ENCODE measurements at regions not wholly inside any gene's neighbourhood (a gene's known extent, or its start where the extent isn't known, plus 50 kb on each side); places are given as distances from the start of the nearest gene placed in this dataset.

DNA sequence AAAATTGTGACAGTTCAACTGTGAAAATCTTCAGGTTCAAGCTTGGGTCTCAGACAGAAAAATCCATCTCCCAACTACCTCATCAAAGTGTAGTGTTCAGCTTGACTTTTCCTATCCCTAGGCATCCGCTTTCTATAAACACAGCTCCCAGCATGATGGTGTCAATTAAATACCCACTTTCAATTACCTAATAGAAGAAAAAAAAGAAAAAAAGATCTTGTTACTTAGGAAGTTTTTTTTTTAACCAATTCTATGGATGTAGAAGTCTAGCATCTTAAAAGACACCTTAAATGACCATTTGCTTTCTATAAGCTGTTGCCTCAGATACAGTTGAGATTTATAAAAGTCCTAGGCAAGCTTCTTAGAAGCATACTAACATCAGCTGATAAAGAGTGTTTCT, 244.1 kb upstream of the MTNR1B start:
- no peak for DNase-seq

DNA sequence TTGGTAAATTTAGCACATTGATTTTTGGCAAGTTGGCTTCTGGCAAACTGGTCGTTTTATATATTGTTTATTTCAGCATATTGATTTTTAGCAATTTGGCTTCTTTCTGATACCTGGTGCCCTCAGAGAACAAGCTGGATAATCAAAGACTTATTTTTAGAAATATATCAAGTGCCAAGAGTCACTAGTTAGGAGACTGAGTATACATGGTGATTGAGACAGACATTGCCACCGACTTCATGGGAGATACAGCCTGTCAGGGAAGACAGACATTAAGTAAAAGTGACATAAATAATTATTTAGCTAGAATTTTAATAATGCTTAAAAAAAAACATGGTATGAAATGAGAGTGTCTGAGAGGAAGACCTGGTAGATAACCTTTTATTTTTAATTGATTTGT, 242.3 kb upstream of the MTNR1B start:
- DNase-seq = no peak

DNA sequence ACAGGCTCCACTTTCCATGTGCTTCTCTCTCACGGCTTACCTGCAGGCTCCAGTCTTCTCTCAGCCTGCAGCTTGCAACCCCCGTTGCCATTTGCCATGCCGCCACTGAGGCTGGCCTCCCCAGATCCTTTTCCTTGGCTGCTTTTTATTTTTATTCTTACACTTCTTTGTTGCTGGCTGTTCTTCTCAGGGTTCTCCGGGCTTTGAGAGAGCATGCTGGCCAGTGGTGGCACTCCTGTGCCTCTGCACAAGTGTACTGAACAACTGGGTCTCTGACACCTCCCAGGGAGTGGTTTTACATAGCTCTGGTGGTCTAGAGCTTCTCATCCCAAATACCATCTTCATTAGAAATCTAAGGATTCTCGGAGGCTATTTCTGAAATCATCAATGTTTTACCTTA, 241.7 kb upstream of the MTNR1B start:
- DNase-seq = no peak

DNA sequence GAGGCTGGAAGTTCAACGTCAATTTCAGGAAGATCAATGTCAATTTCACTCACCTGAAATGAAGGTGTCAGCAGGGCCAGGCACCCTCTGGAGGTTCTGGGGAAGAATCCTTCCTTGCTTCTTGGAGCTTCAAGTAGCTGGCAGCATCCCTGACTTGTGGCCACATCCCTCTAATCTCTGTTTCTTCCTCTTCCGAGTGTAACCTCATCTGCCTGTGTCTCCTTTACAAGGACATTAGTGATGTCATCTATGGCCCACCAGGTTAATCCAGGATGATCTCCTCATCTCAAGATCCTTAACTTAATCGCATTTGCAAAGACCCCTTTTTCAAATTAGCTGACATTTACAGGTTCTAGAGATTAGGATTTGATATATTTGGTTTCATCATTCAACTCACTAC, 240.8 kb upstream of the MTNR1B start:
- DNase-seq = no peak

DNA sequence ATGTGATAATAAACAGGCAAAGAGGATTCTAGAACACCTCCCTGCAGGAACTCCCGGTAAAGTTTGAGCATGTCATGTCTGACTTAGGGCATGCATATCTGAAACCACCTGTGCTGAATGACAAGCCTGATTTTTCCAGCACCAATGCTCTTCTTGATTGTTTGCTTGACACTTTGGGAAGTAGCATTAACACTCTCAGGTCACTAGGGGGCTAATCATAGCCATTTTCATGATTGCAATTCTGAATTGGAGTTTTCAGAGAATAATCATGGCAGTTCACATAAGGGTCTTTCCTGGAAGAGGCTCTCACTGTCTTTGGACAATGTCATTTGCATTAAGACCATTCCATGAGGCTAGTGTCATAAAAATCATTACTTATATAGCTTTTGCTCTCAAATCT, 234.4 kb upstream of the MTNR1B start:
- DNase-seq = no peak

DNA sequence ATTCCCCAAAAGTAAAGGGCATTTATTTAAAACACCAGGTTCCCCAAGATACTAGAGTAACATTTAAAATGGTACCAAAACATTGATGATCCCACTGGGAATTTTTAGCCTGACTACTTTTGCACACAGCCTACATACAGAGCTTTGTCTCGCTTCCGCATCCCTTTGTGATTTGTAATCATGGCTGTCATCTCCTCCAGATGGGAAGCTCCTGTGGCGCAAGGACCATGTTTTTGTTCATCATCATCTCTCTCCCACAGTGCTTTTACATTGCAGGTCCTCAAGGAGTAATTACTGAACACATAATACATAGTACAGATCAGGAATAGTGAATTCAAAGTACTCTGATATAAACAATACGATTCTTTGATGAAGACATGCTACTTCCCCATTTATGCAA, 231.2 kb upstream of the MTNR1B start:
- no peak for DNase-seq

DNA sequence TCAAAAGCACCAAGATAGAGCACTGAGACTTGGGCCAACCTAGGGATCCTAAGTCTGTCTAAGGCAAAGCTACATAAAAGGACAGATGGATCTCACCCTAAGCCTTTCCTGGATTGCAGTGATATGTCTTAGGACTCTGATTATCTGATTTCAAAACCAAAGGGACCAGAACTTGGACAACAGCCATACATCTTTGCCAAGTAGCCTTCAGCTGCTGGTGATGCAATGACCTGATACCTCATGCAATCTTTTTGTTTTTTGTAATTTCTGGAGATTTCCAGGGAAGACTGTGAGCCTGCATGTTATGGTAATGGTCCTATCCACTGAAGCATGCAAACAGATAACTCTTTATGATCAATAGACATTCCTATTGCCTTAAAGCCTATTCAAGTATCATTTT, 230.4 kb upstream of the MTNR1B start:
- no peak for DNase-seq

DNA sequence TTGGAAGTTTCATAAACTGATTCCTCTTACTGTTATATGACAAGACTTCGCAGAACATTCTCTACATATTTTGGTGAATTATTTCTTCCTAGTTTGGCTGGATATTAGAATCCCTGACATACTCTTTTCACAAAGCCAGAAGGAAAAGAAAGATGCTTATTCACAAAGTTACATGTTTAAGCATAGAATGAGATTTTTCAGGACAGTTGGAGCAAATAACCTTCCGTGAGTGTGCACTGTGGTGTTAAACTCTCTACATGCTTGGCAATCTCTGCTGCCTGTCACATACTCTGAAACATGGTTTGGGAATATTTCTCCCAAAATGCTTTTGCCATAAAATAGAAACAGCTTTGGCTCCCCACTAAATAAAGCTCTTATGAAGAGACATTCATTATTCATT, 230.0 kb upstream of the MTNR1B start:
- DNase-seq = no peak

DNA sequence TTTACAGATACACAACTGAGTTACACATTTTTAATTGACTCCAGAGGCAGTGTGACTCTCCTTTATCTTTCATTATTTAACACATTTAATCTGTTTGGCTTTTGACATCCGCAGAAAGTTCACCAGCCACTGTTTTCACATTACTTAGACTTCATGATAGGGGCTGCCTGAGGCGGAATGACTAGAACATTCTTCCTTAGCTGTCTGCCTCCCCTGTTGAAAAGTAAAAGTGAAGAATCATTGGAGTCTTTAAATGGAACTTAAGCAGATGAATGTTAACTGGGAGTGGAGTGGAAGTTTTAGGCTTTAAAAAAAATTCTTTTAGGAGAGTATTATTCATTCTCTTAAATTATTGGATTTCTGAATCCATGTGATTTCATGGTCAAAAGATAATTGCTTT, 229.2 kb upstream of the MTNR1B start:
- no peak for DNase-seq

DNA sequence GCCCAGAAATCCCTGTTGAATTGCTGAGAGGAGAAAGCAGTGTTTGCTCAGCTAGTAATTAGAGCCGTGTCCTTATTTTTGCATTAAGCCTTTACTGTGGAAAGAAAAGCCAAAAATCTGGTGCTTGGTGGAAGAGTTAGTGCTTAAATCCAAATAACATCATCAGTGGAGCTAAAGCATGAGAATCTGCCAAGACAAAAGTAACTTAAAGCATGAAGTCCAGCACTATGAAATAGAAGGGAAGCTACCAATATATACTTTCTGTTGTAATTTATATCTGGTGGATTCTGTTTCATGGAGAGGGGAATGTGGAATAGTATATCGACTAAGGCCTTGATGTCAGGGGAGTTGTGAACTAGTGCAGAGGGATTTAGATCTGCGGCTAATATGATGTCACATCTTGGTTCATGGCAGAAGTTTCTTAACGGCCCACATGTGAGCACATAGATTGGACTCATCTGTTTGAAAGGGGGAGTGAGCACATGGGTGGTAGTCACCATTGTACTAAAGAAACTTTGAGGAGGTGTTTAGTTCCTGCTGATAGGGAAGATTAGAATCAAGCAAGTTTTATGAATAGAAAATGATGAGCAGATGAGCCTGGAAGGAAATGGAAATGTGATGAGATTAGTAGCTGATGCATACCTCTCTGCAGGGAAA, 224.4 kb upstream of the MTNR1B start:
- no peak for DNase-seq

DNA sequence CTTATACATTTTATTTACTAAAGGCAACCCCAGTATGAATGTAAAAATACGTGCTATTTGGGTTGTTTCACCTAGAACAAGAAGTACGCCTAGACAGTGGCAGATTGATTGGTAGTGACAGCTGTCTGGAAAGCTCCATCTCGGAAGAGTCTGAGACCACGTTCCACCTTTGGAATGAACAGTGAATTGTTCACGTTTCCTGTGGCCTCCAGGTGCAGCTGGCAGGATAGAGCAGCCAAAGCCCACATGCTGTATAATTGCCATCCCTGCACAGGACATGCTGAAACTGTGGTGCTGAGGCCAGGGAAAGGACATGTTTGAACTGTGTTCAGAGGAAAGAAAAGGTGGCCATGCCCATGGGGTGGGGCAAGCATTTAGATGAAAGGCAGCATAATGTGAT, 218.7 kb upstream of the MTNR1B start:
- no peak for DNase-seq

DNA sequence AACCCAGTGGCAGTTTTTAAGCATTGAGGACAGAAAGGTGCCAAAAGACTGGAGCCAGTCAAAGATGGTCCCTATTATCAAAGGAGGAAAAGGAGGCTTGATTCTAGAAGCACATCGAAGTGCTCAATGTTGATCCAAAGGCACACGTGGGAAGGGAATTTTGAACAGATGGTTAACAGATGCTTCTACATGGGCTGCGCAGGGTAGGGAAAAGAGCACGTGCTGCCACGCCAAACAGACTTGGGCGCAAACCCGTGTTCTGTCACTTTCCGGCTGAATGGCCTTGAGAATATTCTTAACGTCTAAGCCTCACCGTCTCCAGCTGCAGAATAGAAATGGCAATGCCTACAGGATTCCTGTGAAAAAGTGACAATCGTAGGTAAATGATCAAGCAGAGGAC, 217.9 kb upstream of the MTNR1B start:
- no peak for DNase-seq

DNA sequence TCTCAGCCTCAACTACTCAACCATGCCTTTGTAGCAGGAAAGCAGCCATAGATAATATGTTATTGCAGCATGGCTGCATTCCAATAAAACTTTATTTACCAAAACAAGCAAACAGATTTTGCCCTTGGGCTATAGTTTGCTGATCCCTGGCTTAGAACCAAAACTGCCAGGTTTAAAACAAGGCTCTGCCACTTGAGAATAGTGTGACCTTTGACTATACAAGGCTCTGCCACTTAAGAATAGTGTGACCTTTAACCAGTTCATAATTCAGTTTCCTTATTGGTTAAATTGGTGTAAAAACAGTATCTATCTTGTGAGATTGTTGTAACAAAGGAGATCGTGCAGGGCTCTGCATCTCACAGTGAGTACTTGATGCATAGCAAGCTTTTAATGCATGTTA, 217.3 kb upstream of the MTNR1B start:
- DNase-seq = no peak

DNA sequence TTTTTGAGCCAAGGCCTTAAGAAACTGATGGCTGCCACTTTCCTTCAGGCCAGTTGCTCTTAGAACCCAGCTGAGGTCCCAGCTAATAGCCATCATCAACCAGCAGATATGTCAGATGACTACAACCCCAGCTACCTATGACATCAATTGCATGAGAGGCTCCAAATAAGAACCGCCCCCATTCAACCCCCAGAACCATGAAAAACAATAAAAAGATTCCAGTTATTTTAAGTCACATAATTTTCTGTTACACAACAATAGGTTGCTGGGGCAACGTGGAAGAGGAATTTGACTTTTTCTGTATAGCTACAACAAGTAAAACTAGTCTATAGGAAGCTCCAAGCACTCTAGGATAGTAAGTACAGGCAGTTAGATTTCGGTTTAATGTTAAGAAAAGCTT, 216.3 kb upstream of the MTNR1B start:
- DNase-seq = no peak

DNA sequence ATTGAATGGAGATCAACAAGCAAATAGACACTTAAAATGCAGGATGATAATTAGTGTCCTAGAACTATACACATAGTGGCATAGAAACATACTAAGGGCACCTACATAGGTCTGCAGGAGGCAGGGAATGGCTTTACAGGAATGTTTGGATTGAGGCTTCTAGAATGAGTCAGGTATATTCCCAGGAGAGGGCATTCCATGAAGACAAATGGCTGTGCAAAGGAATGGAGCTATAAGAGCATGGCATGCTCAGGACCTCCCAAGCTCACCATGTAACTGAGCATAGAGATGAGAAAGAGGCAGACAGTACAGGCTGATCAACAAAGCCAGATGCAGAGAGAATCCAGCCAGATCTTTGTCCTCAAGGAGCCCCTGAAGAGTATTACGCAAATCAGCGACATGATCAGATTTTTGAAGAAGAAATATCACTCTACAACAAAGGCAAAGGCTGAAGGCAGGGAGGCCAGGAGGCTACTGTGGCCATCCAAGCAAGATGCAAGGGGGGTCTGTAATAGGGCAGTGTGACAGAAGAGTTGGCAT, 211.1 kb upstream of the MTNR1B start:
- no peak for DNase-seq

DNA sequence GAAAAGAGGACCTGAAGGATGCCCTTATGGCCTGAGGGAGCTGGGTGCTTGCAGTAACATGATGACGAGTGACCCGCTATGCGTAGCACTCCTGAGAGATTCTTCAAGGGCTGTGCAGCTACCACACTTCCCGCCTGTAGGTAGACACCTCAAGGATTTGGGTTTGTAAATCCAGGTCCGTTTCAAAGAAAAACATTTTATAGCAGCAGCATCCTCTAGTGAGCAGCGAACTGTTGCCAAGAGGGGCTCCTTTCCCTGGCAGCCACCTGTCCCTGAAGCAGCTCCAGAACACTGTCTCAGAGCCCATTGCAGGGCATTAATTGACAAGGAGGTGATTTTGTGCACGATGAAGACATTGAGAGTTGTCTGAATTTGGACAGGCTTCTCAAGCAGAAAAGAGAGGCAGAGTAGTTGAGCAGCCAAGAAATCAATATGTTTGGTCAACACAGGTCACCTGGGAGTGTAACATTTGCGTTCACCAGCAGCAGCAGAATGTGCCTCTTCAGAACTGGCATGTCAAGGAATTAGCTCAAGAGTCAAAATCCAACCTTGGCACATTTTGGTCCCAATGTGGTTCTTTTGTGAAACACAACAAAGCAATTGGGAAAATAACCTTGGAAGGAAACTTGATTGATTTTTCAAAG, 209.8 kb upstream of the MTNR1B start:
- DNase-seq = no peak

DNA sequence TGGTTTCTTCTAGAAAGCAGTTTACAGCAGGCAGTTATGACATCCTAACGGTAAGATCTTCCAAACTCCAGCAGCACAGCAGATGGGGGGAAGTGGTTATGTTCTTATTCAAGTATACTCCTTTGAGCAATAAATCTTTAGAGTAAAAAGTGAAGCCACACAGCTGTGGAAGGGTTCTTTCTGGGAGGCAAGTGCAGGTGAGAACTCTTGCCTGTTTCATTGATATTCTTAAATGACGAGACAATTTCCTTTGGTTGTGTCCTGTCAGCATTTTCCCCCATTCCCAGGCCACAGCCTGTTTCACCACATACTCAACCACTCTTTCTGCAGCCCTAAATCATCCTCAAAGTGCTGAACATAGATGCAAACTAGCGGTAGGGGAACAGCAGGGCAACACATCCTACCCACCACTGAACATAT, 207.3 kb upstream of the MTNR1B start:
- no peak for DNase-seq

DNA sequence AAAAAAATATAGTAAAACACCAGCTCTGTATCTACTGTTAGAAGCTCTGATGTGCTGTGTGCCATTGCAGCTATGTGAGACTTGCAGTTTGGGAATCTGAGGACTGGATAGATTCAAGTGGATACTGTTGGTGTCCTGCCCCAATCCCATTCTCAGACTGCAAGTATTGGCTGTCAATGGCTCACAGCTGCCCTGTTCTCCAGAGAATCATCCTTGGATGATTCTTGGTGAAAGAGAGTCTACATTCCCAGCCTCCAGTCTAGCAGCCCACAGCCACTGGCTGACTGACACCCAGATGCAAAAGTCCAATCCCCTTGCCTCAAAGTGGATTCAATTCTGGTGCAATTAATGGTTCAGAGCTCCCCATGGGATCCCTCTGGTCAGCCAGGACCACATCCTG, 206.1 kb upstream of the MTNR1B start:
- DNase-seq = no peak

DNA sequence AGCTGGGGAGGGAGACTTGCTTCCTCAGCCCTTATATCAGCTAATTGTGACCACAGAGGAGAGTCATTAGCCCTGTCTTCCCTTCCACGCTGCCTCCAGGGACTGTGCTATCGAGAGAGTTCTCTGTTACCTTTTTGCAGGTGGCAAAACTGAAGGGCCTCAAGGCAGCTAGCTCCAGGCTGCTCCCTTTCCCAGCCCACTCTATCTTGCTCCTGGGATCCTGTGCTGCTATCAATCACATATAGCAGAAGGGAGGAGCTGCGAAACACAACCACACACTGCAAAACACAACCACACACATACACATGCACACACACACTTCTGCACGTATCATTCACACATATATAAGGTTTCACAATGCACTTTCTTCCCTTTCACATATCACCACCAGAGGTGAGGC, 205.3 kb upstream of the MTNR1B start:
- DNase-seq = no peak

DNA sequence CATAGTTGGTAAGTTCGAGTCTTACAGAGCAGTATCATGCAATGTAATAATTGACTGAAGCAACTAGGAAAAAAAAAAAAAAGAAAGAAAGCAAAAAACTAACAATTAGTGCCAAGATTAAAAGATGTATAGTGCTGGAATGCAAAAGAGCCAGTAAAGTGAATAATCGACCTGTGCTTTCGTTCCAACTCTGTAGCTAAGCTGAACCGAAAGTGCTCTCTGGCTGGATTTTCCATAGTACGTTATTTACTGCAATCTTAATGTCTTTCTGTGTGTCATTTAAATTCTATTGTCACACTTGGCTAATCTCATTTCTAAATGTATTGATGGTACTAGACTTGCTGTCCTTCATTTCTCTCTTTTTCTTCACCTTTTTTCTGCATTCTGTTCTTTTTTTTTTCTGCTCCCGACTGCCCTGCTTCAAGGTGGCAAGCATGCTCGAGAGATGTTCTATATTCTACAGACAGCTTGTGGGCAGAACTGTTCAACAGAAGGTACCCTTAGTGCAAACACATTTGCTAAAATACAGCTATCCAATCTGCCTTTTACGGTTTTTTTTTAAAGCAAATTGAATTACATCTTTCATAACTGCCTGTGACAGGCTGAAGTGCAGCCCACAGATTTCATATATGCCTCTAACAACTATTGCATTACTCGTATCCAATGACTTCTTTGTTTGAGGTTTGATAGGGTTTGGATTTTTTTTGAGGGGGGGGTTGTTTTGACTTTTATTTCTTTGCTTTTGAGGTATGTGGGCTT, 204.2 kb upstream of the MTNR1B start:
- no peak for DNase-seq

DNA sequence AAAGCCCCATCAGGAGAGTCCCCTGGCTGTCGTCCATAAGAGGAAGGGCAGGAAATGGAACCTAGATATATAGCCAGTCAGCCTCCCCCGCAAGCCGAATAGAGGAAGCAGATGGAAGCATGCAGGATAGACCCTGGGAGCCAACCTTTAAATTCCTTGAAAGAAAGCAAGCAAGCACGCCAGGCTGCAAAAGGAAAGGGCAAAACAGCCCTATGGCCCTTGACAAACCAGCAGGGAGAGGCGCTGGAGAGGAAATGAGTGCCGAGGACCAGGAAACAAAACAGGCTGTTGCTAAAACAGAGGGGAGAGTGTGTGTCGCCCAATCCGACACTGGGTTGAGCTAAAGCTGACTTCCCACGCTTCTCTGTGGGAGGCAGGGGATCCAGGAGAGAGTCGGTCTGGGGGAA, 203.5 kb upstream of the MTNR1B start:
- no peak for DNase-seq

DNA sequence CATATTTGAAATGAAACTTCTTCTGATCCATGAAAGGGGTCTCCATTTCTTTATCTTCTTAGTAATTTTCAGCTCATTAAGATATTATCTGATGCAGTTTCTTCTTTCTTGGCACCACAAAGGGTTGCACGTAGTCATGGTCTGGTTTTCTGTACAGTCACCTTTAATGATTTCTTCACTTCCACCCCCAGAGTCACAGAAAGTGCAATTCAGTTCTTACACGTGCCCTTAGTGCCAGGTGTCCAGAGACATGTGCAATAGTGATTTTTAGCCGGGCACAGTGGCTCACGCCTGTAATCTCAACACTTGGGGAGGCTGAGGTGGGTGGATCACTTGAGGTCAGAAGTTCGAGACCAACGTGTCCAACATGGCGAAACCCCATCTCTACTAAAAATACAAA, 202.8 kb upstream of the MTNR1B start:
- no peak for DNase-seq

DNA sequence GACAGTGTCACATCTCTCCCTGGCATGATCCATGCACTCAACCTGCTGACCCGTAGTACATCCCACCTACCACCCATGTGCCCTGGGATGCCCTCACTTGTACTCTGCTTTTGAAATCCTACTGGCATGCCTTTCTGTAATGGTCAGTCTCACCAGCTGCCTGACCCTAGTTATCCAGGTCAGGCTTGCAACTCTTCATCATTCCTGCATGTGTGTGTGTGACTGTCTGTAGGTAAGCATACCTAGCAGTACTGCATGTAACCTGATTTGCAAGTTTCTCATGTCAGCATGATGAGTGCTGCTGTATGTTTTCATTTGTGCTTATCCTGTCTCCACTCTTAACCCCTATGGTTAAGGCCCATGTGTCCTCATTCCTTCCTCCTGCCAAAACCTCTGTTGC, 202.0 kb upstream of the MTNR1B start:
- DNase-seq = no peak

DNA sequence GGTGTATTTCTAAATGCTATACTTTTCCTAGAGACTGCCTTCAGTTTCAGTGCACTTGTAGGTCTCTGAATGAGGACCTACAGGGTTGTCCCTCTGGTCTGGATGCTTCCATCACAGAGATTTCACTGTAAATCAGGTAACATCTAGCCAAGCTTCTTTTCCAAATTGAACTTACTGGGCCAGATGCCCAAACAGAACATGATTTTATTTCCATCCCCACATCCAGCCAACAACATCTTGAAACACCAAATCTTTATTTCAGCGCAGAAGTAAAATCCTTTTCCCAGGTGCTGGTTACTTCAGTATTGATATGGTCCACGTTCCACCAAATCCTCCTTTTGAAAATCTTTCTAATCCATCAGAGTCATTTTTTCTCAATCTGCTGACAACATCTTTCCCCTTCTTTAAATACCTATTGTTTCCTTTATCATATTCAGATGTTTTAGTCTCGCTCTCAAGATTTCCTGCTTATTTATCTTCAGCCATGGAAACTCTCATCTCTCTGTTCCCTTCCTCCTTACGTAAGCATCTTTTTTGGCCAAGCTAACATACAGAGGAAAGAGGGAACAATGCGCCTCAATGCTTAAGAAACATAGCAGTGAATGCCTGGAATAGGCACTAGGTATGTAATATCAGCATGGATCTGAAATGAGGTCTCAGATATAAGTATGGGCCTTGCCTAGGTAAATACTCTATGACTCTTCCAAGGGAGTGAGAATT, 201.2 kb upstream of the MTNR1B start:
- DNase-seq = no peak
